Hepatocyte (in vitro differentiated cells): ENCODE measurements at regions not wholly inside any gene's neighbourhood (a gene's known extent, or its start where the extent isn't known, plus 50 kb on each side); places are given as distances from the start of the nearest gene placed in this dataset.

Experiments
- DNase-seq: peaks from one replicate; pipeline ENCODE4 v3.0.0-alpha.2; 2016; ENCODE audit warnings: low spot score
- H2AFZ ChIP-seq: fragments of 200-600 bp; sonication (generic); 2 replicates; pipeline ENCODE4 v1.6.0; 2016; ENCODE audit warnings: antibody characterized with exemption, mild to moderate bottlenecking
- H3K27ac ChIP-seq: fragments of 200-600 bp; sonication (generic); 2 replicates; pipeline ENCODE4 v1.5.1; 2016; ENCODE audit warnings: mild to moderate bottlenecking
- H3K27me3 ChIP-seq: fragments of 200-600 bp; sonication (generic); 2 replicates; pipeline ENCODE4 v1.6.1; 2016
- H3K36me3 ChIP-seq: fragments of 200-600 bp; sonication (generic); replicated peaks from 2 replicates; pipeline ENCODE4 v1.5.1; 2016; ENCODE audit warnings: low read depth; ENCODE audit not compliant: insufficient read depth
- H3K4me1 ChIP-seq: fragments of 200-600 bp; sonication (generic); 2 replicates; pipeline ENCODE4 v1.5.1; 2016; ENCODE audit warnings: mild to moderate bottlenecking, moderate library complexity; ENCODE audit not compliant: insufficient read depth
- H3K4me2 ChIP-seq: fragments of 200-600 bp; sonication (generic); 2 replicates; pipeline ENCODE4 v1.6.0; 2016
- H3K4me3 ChIP-seq: fragments of 200-600 bp; sonication (generic); 2 replicates; pipeline ENCODE4 v1.5.1; 2016; ENCODE audit warnings: mild to moderate bottlenecking
- H3K79me2 ChIP-seq: fragments of 200-600 bp; sonication (generic); 2 replicates; pipeline ENCODE4 v1.6.0; 2017; ENCODE audit warnings: mild to moderate bottlenecking
- H3K9me2 ChIP-seq: fragments of 200-600 bp; sonication (generic); replicated peaks from 2 replicates; pipeline ENCODE4 v1.6.0; 2017; ENCODE audit warnings: mild to moderate bottlenecking; ENCODE audit not compliant: insufficient read depth
- H3K9me3 ChIP-seq: fragments of 200-600 bp; sonication (generic); 2 replicates; pipeline ENCODE4 v1.5.1; 2016; ENCODE audit warnings: low read depth, mild to moderate bottlenecking
- H4K20me1 ChIP-seq: fragments of 200-600 bp; sonication (generic); 2 replicates; pipeline ENCODE4 v1.6.0; 2016; ENCODE audit warnings: mild to moderate bottlenecking; ENCODE audit not compliant: insufficient read depth, poor library complexity, severe bottlenecking
- EZH2 ChIP-seq: fragments of 200-600 bp; sonication (generic); IDR thresholded peaks from 2 replicates; pipeline ENCODE4 v1.6.1; 2016; ENCODE audit warnings: antibody characterized with exemption, mild to moderate bottlenecking, borderline replicate concordance
- EZH2phosphoT487 ChIP-seq: fragments of 200-600 bp; sonication (generic); IDR thresholded peaks from one replicate; pipeline ENCODE4 v1.6.1; 2018; ENCODE audit warnings: antibody characterized with exemption, mild to moderate bottlenecking, low read depth, moderate library complexity; ENCODE audit not compliant: unreplicated experiment, severe bottlenecking
- WGBS: methylation state at CpG from one replicate; pipeline ENCODE4 v1.1.6; 2016; ENCODE audit warnings: low lambda C conversion rate; ENCODE audit errors: missing lambda C conversion rate; 5-methylcytosine and 5-hydroxymethylcytosine counted together
- TF ChIP-seq, protein P1 (sequence below): fragments of 200-600 bp; sonication (generic); IDR thresholded peaks from 2 replicates; pipeline ENCODE4 v1.5.1; 2016; ENCODE audit warnings: antibody characterized with exemption, mild to moderate bottlenecking; ENCODE audit not compliant: poor library complexity

GRCh38 chr12:70094467-70094866 is 148.8 kb upstream of the CNOT2 start:
- H3K36me3 ChIP-seq = no peaks in the 10 kb centered on the region
- H3K9me3 ChIP-seq = no peaks in the 10 kb centered on the region
- 91% methylated on average over 2 of the region's 2 CpGs for WGBS
- no peaks in the 10 kb centered on the region for H4K20me1 ChIP-seq
- no peaks in the 10 kb centered on the region for H3K9me2 ChIP-seq
- H3K4me3 ChIP-seq = no peak overlapping the region
- DNase-seq = no peak
- no peaks in the 10 kb centered on the region for H3K79me2 ChIP-seq
- no peak overlapping the region for H2AFZ ChIP-seq
- no peak overlapping the region for H3K27ac ChIP-seq
- no peak for TF ChIP-seq EZH2phosphoT487
- TF ChIP-seq, protein P1, sequence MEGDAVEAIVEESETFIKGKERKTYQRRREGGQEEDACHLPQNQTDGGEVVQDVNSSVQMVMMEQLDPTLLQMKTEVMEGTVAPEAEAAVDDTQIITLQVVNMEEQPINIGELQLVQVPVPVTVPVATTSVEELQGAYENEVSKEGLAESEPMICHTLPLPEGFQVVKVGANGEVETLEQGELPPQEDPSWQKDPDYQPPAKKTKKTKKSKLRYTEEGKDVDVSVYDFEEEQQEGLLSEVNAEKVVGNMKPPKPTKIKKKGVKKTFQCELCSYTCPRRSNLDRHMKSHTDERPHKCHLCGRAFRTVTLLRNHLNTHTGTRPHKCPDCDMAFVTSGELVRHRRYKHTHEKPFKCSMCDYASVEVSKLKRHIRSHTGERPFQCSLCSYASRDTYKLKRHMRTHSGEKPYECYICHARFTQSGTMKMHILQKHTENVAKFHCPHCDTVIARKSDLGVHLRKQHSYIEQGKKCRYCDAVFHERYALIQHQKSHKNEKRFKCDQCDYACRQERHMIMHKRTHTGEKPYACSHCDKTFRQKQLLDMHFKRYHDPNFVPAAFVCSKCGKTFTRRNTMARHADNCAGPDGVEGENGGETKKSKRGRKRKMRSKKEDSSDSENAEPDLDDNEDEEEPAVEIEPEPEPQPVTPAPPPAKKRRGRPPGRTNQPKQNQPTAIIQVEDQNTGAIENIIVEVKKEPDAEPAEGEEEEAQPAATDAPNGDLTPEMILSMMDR = no peak
- no peak for TF ChIP-seq EZH2
- no peak overlapping the region for H3K4me2 ChIP-seq
- no peaks in the 10 kb centered on the region for H3K4me1 ChIP-seq
- H3K27me3 ChIP-seq = no peaks in the 10 kb centered on the region

DNA sequence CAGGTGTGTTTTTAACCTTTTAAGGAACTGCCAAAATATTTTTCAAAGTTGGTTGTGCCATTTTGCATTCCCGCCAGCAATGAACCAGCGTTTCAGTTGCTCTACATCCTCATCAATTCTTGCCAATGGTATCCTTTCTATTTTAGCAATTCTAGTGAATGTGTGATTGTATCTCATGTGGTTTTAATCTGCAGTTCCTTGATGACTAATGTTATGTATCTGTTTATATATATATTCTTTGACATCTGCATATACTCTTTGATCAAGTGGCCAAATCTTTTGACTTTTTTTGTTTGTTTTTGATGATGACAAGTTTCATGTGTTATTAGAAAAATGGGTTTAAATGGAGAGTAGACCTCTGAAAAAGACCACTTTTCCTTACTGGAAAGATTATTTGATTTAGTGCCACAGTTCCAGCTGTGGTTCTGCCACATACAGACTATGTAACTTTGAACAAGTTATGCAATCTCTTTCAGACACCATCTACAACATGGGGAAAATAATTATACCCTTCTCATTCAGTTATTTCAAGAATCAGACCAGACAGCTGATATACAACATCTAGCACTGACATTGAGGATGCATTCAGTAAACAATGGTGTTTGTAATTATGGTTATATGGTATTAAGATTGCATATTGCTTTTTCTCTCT is 146.3 kb upstream of the CNOT2 start:
- no peaks in the 10 kb centered on the region for H3K27me3 ChIP-seq
- WGBS = 98% methylated on average over 2 of the region's 2 CpGs
- no peaks in the 10 kb centered on the region for H3K9me2 ChIP-seq
- no peak overlapping the region for H3K4me2 ChIP-seq
- H4K20me1 ChIP-seq = no peaks in the 10 kb centered on the region
- TF ChIP-seq EZH2 (no peak), EZH2phosphoT487 (no peak)
- TF ChIP-seq, protein P1 = no peak
- no peak overlapping the region for H3K4me3 ChIP-seq
- H3K27ac ChIP-seq = no peak overlapping the region
- no peaks in the 10 kb centered on the region for H3K79me2 ChIP-seq
- no peaks in the 10 kb centered on the region for H3K4me1 ChIP-seq
- no peak overlapping the region for H2AFZ ChIP-seq
- no peaks in the 10 kb centered on the region for H3K9me3 ChIP-seq
- no peak for DNase-seq
- no peaks in the 10 kb centered on the region for H3K36me3 ChIP-seq

- 88% methylated on average over 1 of the region's 1 CpG for WGBS
- H3K4me2 ChIP-seq = no peak overlapping the region
Measured at GRCh38 chr12:70101064-70101463, 142.2 kb upstream of the CNOT2 start.

More at GRCh38 chr12:70101064-70101463, 142.2 kb upstream of the CNOT2 start:
- H3K4me1 ChIP-seq = no peaks in the 10 kb centered on the region
- no peaks in the 10 kb centered on the region for H3K9me3 ChIP-seq
- no peak for DNase-seq
- H3K27ac ChIP-seq = no peak overlapping the region
- no peaks in the 10 kb centered on the region for H3K27me3 ChIP-seq
- H3K4me3 ChIP-seq = no peak overlapping the region
- TF ChIP-seq, protein P1 = no peak
- TF ChIP-seq EZH2phosphoT487 = no peak
- no peaks in the 10 kb centered on the region for H3K36me3 ChIP-seq
- H2AFZ ChIP-seq = no peak overlapping the region
- no peaks in the 10 kb centered on the region for H3K79me2 ChIP-seq
- H3K9me2 ChIP-seq = no peaks in the 10 kb centered on the region
- no peaks in the 10 kb centered on the region for H4K20me1 ChIP-seq
